Fibroblast of villous mesenchyme (primary cell): ENCODE measurements at regions not wholly inside any gene's neighbourhood (a gene's known extent, or its start where the extent isn't known, plus 50 kb on each side); places are given as distances from the start of the nearest gene placed in this dataset.
A peak's percentile ranks its signal among the peaks of the same experiment; 100 is the strongest.

ENCODE experiments used
- DNase-seq: peaks from one replicate; pipeline ENCODE4 v3.0.0-alpha.2; 2010; ENCODE audit warnings: low read depth
- H3K4me3 ChIP-seq: 2 replicates; pipeline ENCODE4 v1.5.1; 2011; ENCODE audit warnings: low read depth, mild to moderate bottlenecking, low read length
- CTCF ChIP-seq: IDR thresholded peaks from 2 replicates; pipeline ENCODE4 v1.5.1; 2012; ENCODE audit warnings: low read depth, mild to moderate bottlenecking, low read length; ENCODE audit not compliant: insufficient read depth

GRCh38 chr20:11394145-11394833, 523.4 kb upstream of the BTBD3 start:
- DNase-seq: peak; percentile 88
- H3K4me3 ChIP-seq: no peak overlapping the region
- no peak for TF ChIP-seq CTCF

GRCh38 chr20:11395581-11395980, 522.1 kb upstream of the BTBD3 start:
- no peak for TF ChIP-seq CTCF
- no peak overlapping the region for H3K4me3 ChIP-seq
- no peak for DNase-seq

- H3K4me3 ChIP-seq: no peak overlapping the region
- TF ChIP-seq CTCF: no peak
- DNase-seq: no peak
Observed at GRCh38 chr20:11401988-11402387, 515.7 kb upstream of the BTBD3 start.

- peak; percentile 62 for DNase-seq
- no peak for TF ChIP-seq CTCF
- no peak overlapping the region for H3K4me3 ChIP-seq
Observed at GRCh38 chr20:11403711-11404110, 514.0 kb upstream of the BTBD3 start.

GRCh38 chr20:11406877-11407276, 510.8 kb upstream of the BTBD3 start:
- no peak for DNase-seq
- no peak for TF ChIP-seq CTCF
- H3K4me3 ChIP-seq: no peak overlapping the region

GRCh38 chr20:11409561-11409960, 508.1 kb upstream of the BTBD3 start:
- DNase-seq: no peak
- H3K4me3 ChIP-seq: no peak overlapping the region
- no peak for TF ChIP-seq CTCF

GRCh38 chr20:11411765-11412164, 505.9 kb upstream of the BTBD3 start:
- TF ChIP-seq CTCF: no peak
- no peak overlapping the region for H3K4me3 ChIP-seq
- DNase-seq: no peak
